A673 (cell line): ENCODE measurements at regions not wholly inside any gene's neighbourhood (a gene's known extent, or its start where the extent isn't known, plus 50 kb on each side); places are given as distances from the start of the nearest gene placed in this dataset.

Experiments used
- BruUV-seq: library from RNA; stranded (reverse); fragments of 400-500 nt; replicated peaks from 2 replicates; lab custom pipeline; 2021; lab: Mats Ljungman, UMichigan
- CTCF ChIA-PET: fragments of 300-600 bp; sonication (Branson Sonifier 250); formaldehyde crosslinking; loops from one replicate; lab custom pipeline; 2022; ENCODE audit warnings: antibody characterized with exemption; lab: Charles Lee
- POLR2A ChIA-PET: fragments of 300-600 bp; sonication (Branson Sonifier 250); formaldehyde crosslinking; loops from one replicate; lab custom pipeline; 2022; ENCODE audit warnings: antibody characterized with exemption; ENCODE audit not compliant: low non-redundant PET; lab: Charles Lee
- DNase-seq: peaks from one replicate; pipeline ENCODE4 v3.0.0-alpha.2; 2015; ENCODE audit warnings: low spot score
- H3K27ac ChIP-seq: fragments of 200-600 bp; sonication (generic); 2 replicates; pipeline ENCODE4 v1.5.1; 2016; ENCODE audit warnings: mixed run types, low read depth, mild to moderate bottlenecking, mixed read lengths, antibody characterized with exemption, low read length; ENCODE audit not compliant: poor library complexity, severe bottlenecking
- H3K27me3 ChIP-seq: fragments of 200-600 bp; sonication (generic); replicated peaks from 2 replicates; pipeline ENCODE4 v1.6.1; 2017; ENCODE audit warnings: mixed run types, low read depth, mild to moderate bottlenecking, mixed read lengths, antibody characterized with exemption, low read length; ENCODE audit not compliant: insufficient read depth, poor library complexity
- H3K36me3 ChIP-seq: fragments of 200-600 bp; sonication (generic); 2 replicates; pipeline ENCODE4 v1.6.1; 2016; ENCODE audit warnings: mixed run types, mild to moderate bottlenecking, mixed read lengths, antibody characterized with exemption, low read length; ENCODE audit not compliant: insufficient read depth, poor library complexity, severe bottlenecking
- H3K4me1 ChIP-seq: fragments of 200-600 bp; sonication (generic); 2 replicates; pipeline ENCODE4 v1.6.1; 2017; ENCODE audit warnings: mixed run types, mild to moderate bottlenecking, mixed read lengths, antibody characterized with exemption, low read length; ENCODE audit not compliant: insufficient read depth, poor library complexity, severe bottlenecking
- H3K4me3 ChIP-seq: fragments of 200-600 bp; sonication (generic); 2 replicates; pipeline ENCODE4 v1.5.1; 2016; ENCODE audit warnings: low read depth, mixed run types, mild to moderate bottlenecking, mixed read lengths, low read length; ENCODE audit not compliant: poor library complexity, severe bottlenecking
- H3K9me3 ChIP-seq: fragments of 200-600 bp; sonication (generic); 2 replicates; pipeline ENCODE4 v1.6.1; 2016; ENCODE audit warnings: mixed run types, low read depth, mild to moderate bottlenecking, mixed read lengths, antibody characterized with exemption, low read length; ENCODE audit not compliant: poor library complexity, severe bottlenecking
- EZH2 ChIP-seq: fragments of 200-600 bp; sonication (generic); IDR thresholded peaks from 2 replicates; pipeline ENCODE4 v1.6.1; 2017; ENCODE audit warnings: borderline replicate concordance, low read depth, mild to moderate bottlenecking, mixed read lengths, antibody characterized with exemption, low read length; ENCODE audit not compliant: poor library complexity, severe bottlenecking
- intact Hi-C: fragments of 100-400 bp; cut with micrococcal nuclease; formaldehyde crosslinking; loops from one replicate; pipeline ENCODE4 v1.10.0; 2022; ENCODE audit not compliant: unreplicated experiment
- TF ChIP-seq, protein P1 (sequence below): fragments of 300-800, 200-600 bp; sonication (generic); conservative IDR thresholded peaks from 2 replicates; pipeline ENCODE4 v1.5.1; 2017; ENCODE audit warnings: low read depth, mild to moderate bottlenecking, antibody characterized with exemption, low read length, moderate library complexity, mixed read lengths

GRCh38 chrX:7409866-7410265 lies 261.9 kb upstream of the PUDP start:
- H3K9me3 ChIP-seq, result peaks cover 3% of the 10 kb centered on the region
- intact Hi-C loops, result no loop called here
- CTCF ChIA-PET, result no interaction called here
- POLR2A ChIA-PET, result no interaction called here
- no peak for DNase-seq
- H3K4me3 ChIP-seq, result no peak overlapping the region
- no peaks in the 10 kb centered on the region for H3K36me3 ChIP-seq
- TF ChIP-seq, protein P1, sequence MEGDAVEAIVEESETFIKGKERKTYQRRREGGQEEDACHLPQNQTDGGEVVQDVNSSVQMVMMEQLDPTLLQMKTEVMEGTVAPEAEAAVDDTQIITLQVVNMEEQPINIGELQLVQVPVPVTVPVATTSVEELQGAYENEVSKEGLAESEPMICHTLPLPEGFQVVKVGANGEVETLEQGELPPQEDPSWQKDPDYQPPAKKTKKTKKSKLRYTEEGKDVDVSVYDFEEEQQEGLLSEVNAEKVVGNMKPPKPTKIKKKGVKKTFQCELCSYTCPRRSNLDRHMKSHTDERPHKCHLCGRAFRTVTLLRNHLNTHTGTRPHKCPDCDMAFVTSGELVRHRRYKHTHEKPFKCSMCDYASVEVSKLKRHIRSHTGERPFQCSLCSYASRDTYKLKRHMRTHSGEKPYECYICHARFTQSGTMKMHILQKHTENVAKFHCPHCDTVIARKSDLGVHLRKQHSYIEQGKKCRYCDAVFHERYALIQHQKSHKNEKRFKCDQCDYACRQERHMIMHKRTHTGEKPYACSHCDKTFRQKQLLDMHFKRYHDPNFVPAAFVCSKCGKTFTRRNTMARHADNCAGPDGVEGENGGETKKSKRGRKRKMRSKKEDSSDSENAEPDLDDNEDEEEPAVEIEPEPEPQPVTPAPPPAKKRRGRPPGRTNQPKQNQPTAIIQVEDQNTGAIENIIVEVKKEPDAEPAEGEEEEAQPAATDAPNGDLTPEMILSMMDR, result no peak
- TF ChIP-seq EZH2, result no peak
- no TSS peak for BruUV-seq
- no peaks in the 10 kb centered on the region for H3K27me3 ChIP-seq
- no peak overlapping the region for H3K27ac ChIP-seq
- H3K4me1 ChIP-seq, result no peaks in the 10 kb centered on the region

DNA sequence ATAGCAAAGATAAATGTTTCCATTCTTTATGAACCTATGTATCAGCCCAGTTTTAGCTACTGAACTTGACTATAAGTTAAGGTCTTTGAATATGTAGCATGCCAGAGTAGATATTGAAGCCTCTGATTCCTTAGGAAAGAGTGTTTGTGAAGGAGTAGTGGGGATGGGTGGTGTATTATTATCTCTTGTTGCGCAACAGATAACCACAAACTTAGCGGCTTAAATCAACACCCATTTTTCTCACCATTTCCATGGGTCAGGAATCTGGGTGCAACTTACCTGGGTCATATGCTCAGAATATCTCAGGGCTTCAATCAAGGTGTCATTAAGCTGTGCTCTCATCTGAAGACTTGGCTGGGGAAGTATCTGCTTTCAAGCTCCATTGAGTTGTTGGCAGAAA lies 251.4 kb upstream of the PUDP start:
- POLR2A ChIA-PET, result no interaction called here
- H3K36me3 ChIP-seq, result no peaks in the 10 kb centered on the region

DNA sequence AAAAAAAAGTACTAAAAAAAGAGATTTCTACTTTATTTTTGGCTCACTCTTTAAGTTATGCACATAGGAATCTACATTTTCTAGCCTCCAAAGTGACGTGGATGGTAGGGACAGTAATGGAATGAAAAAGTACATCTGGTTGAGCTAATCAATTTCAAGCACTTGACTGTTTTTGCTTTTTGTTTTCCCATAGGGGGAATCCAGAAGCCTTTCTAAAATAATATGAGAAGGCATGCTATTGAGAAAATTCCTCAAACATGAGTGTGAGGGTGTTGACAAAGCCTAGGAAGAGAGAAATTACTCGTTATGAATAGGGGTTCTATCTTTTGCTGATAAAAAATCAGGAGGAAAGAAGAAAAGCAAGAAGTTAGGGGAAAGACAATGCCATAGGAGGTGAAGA lies 242.5 kb upstream of the PUDP start:
- DNase-seq, result no peak
- no TSS peak for BruUV-seq
- no peak overlapping the region for H3K4me3 ChIP-seq
- no peak overlapping the region for H3K27ac ChIP-seq
- H3K36me3 ChIP-seq, result no peaks in the 10 kb centered on the region
- intact Hi-C loops, result no loop called here
- ChIA-PET CTCF (no interaction called here), POLR2A (no interaction called here)
- H3K27me3 ChIP-seq, result no peaks in the 10 kb centered on the region
- H3K4me1 ChIP-seq, result no peaks in the 10 kb centered on the region
- H3K9me3 ChIP-seq, result no peaks in the 10 kb centered on the region
- TF ChIP-seq, protein P1, result no peak
- TF ChIP-seq EZH2, result no peak

More for the DNA sequence above, 251.4 kb upstream of the PUDP start:
- TF ChIP-seq, protein P1, result no peak
- TF ChIP-seq EZH2, result no peak
- intact Hi-C loops, result no loop called here
- H3K4me1 ChIP-seq, result no peaks in the 10 kb centered on the region
- no peak overlapping the region for H3K4me3 ChIP-seq
- DNase-seq, result no peak
- no TSS peak for BruUV-seq
- H3K27ac ChIP-seq, result no peak overlapping the region
- H3K27me3 ChIP-seq, result no peaks in the 10 kb centered on the region
- H3K9me3 ChIP-seq, result no peaks in the 10 kb centered on the region
- CTCF ChIA-PET, result no interaction called here
